GM19463 (cell line): ENCODE measurements at regions not wholly inside any gene's neighbourhood (a gene's known extent, or its start where the extent isn't known, plus 50 kb on each side); places are given as distances from the start of the nearest gene placed in this dataset.
A peak's percentile ranks its signal among the peaks of the same experiment; 100 is the strongest.
"Not testable (repeated sequence)": the region's sequence is repeated elsewhere in the genome, so short reads cannot be mapped to it uniquely, and the experiment has no call there.

ENCODE experiments used
- ATAC-seq: cut with Tn5 transposase; IDR thresholded peaks from one replicate; pipeline ENCODE4 v1.9.1; 2021; ENCODE audit warnings: mild to moderate bottlenecking, moderate library complexity; ENCODE audit not compliant: unreplicated experiment

DNA sequence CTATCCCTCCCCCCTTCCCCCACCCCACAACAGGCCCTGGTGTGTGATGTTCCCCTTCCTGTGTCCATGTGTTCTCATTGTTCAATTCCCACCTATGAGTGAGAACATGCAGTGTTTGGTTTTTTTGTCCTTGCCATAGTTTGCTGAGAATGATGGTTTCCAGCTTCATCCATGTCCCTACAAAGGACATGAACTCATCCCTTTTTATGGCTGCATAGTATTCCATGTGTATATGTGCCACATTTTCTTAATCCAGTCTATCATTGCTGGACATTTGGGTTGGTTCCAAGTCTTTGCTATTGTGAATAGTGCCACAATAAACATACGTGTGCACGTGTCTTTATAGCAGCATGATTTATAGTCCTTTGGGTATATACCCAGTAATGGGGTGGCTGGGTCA is 52.3 kb upstream of the MAN1A2 start:
- ATAC-seq: not testable (repeated sequence)

- ATAC-seq: no peak
Observed at GRCh38 chr1:117313555-117313954, 53.7 kb upstream of the MAN1A2 start.

- ATAC-seq: peak; percentile 41
Observed at GRCh38 chr1:117312453-117313138, 54.7 kb upstream of the MAN1A2 start.

GRCh38 chr1:117308311-117308916 is 58.8 kb upstream of the MAN1A2 start:
- ATAC-seq: no peak

DNA sequence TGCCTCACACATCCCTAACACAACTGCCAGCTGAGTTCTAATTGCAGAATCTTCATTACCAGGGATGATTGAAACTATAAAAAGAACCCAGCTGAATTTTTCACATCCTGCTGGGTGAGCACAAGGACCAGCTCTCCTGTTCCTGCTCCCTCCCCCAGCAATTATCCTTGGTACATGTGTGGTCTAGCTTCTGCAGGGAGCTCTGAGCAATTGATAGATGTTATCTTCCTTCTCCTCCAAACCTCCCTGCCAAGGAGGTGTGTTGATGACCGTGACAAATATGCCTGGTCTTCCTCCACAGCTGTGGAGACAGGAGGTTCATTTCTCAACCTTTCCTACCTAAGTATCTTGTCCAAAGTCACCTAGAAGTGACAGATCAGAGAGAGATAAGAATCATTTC is 65.3 kb upstream of the MAN1A2 start:
- ATAC-seq: no peak

DNA sequence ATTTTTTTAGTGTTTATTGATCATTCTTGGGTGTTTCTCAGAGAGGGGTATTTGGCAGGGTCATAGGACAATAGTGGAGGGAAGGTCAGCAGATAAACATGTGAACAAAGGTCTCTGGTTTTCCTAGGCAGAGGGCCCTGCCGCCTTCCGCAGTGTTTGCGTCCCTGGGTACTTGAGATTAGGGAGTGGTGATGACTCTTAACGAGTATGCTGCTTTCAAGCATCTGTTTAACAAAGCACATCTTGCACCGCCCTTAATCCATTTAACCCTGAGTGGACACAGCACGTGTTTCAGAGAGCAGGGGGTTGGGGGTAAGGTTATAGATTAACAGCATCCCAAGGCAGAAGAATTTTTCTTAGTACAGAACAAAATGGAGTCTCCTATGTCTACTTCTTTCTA is 67.1 kb upstream of the MAN1A2 start:
- ATAC-seq: not testable (repeated sequence)

DNA sequence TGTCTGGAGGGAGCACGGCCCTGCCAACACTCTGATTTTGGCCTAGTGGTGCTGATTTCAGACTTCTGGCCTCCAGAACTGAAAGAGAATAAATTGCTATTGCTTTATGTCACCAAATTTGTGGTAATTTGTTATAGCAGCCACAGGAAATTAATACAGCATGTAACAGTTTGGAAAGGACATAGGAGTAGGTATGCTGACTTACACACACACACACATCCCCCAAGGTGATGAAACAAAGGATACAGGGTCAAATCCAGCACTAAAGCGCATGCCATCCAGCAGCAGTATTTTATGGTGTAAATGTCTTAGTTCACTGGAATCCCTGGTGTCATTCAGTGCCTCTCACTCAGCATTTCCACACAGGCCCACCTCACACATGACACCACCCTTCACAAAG is 72.2 kb upstream of the MAN1A2 start:
- ATAC-seq: no peak

DNA sequence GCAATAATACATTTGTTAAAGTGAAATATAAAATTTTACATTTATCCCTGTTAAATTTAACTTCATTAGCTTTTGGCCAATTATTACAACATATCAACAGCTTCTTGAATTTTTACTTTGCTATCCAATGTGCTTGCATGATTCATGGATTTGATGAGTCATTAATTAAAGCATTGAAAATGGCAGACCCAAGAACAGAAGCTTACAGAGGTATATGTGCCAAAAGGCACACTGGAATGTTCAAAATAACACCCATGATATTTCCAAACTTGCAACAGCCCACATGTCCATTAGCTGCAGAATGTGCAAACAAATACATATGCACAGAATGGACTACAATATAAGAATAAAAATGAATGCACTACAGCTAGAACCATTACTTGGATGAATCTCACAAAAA is 76.4 kb upstream of the MAN1A2 start:
- ATAC-seq: no peak

DNA sequence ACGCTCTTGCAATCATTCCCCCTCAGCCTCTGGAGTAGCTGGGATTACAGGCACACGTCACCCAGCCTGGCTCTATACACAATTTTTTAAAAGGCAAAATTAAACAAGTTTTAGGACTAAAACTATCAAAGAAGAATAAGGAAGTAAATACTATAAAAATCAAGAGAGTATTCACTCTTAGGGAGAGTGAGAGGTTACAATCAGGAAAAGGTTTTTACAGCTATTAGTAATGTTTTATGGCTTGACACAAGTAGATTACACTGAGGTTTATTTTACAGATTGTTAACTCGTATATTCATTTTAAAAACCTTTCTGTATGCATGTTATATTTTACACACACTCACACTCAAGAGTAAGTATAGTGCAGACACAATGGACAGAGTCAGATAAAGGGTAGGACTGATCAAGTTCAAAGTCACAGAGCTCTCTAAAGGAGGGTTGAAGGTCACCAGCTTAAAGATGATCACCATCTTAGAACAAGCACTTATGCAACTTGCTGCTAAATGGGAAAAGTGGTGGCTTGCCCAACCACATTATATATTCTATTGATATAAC is 77.9 kb upstream of the MAN1A2 start:
- ATAC-seq: no peak

DNA sequence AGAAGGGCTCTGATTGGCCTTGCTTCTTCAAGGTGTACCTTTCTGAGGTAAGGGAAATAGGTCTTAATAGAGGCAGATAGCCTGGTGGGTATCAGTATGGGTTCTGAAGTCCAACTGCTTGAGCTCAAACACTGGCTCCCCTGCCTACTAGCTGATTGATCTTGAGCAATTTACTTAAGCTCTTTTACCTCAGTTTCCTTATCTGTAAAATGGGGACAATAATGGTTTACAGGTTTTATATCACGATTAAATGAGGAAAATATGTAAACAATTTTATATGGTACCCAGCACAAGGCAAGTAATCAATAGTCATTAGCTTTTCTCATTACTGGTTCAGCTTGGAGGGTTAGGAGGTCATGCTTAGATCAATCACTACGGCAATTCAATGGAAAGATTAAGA is 75.8 kb upstream of the VTCN1 start:
- ATAC-seq: no peak

GRCh38 chr1:117286145-117286544 is 75.4 kb upstream of the VTCN1 start:
- no peak for ATAC-seq

DNA sequence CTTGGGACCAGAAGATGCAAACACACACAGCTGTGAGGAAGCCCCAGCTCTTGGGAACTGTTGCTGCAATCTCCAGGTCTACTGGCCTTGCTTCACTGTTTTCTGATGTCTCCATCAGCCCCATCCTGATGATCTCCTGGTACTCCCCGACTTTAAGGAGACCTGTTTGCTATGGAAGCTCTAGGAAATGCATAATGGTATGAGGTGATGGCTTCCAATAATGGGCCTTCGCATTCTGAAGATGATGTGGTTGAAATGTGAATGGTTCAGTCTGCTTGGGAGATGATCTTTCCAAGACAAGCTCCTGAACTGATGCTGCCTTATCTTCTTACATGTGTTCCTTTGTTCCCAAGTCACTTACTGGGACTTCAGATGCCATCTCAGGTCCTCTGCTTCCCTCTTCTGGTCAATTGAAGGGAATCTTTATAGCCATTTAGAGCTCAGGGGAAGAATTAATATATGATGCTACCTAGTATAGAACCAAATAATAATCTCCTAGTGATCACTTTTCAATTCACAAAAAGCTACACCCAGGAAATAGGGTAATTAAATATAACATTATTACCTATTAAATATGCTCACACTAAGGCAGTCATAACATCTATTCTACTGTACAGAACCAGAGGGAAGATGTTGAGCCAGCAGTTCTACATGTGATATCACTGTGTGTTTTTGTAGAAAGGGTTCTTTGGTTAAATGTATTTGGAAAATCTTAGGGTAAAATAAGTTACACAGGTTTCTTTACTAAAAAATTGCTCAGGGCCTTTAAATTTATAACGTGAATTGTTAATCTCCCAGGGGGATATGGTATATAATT is 73.9 kb upstream of the VTCN1 start:
- no peak for ATAC-seq

GRCh38 chr1:117278531-117278930 is 67.8 kb upstream of the VTCN1 start:
- no peak for ATAC-seq

- ATAC-seq: no peak
Observed at GRCh38 chr1:117275055-117275454, 64.3 kb upstream of the VTCN1 start.

- no peak for ATAC-seq
Observed at GRCh38 chr1:117271959-117272358, 61.2 kb upstream of the VTCN1 start.

GRCh38 chr1:117271129-117271528 is 60.4 kb upstream of the VTCN1 start:
- ATAC-seq: no peak

DNA sequence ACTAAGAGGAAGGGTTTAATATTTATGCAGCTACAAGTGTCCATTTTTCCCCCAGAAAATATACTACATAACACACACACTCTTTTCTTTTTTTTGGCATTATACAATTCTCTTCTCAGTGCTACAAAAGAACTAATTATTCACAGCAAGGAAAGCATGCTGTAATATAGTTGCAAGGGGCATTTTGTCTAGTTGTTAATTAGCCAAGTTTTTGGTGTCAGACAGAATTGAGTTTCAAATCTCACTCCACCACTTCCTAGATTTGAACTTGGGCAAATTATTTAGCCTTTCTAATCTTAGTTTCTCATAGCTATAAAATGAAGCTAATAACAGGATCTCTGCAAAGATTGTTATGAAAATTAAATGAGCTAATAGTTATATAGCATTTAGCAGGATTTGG is 60.0 kb upstream of the VTCN1 start:
- no peak for ATAC-seq

GRCh38 chr1:117268535-117269455 is 58.1 kb upstream of the VTCN1 start:
- ATAC-seq: no peak

GRCh38 chr1:117267232-117267774 is 56.6 kb upstream of the VTCN1 start:
- ATAC-seq: no peak

- ATAC-seq: no peak
Observed at GRCh38 chr1:117262976-117263375, 52.2 kb upstream of the VTCN1 start.
